Fibroblast of mammary gland (primary cell): ENCODE measurements at regions not wholly inside any gene's neighbourhood (a gene's known extent, or its start where the extent isn't known, plus 50 kb on each side); places are given as distances from the start of the nearest gene placed in this dataset.
"Not testable (repeated sequence)": the region's sequence is repeated elsewhere in the genome, so short reads cannot be mapped to it uniquely, and the experiment has no call there.

ENCODE experiments used
- DNase-seq: peaks from one replicate; pipeline ENCODE4 v3.0.0-alpha.2; 2010; ENCODE audit warnings: low read depth
- H3K4me3 ChIP-seq: 2 replicates; pipeline ENCODE4 v1.5.1; 2011; ENCODE audit warnings: low read depth, mild to moderate bottlenecking, low read length, moderate library complexity; ENCODE audit not compliant: control insufficient read depth
- TF ChIP-seq, protein P1 (sequence below): conservative IDR thresholded peaks from 2 replicates; pipeline ENCODE4 v1.5.1; 2011; ENCODE audit warnings: low read depth, low read length, inconsistent platforms; ENCODE audit not compliant: control insufficient read depth, insufficient read depth

DNA sequence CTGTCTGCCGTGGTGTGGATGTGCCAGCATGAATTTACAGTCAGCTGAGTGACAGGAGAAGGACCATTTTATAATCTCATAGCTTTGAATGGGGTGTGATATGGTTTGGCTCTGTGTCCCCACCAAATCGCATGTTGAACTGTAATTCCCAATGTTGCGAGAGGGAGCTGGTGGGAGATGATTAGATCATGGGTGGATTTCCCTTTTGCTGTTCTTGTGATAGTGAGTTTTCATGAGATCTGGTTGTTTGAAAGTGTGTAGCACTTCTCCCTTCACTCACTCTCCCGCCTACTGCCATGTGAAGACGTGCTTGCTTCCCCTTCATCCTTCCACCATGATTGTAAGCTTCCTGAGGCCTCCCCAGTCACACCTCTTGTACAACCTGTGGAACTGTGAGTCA is 111.9 kb upstream of the CHD2 start:
- no peak overlapping the region for H3K4me3 ChIP-seq
- DNase-seq: no peak
- TF ChIP-seq, protein P1, sequence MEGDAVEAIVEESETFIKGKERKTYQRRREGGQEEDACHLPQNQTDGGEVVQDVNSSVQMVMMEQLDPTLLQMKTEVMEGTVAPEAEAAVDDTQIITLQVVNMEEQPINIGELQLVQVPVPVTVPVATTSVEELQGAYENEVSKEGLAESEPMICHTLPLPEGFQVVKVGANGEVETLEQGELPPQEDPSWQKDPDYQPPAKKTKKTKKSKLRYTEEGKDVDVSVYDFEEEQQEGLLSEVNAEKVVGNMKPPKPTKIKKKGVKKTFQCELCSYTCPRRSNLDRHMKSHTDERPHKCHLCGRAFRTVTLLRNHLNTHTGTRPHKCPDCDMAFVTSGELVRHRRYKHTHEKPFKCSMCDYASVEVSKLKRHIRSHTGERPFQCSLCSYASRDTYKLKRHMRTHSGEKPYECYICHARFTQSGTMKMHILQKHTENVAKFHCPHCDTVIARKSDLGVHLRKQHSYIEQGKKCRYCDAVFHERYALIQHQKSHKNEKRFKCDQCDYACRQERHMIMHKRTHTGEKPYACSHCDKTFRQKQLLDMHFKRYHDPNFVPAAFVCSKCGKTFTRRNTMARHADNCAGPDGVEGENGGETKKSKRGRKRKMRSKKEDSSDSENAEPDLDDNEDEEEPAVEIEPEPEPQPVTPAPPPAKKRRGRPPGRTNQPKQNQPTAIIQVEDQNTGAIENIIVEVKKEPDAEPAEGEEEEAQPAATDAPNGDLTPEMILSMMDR: no peak

- not testable (repeated sequence) for DNase-seq
Measured at GRCh38 chr15:92788793-92789192, 111.3 kb upstream of the CHD2 start.

DNA sequence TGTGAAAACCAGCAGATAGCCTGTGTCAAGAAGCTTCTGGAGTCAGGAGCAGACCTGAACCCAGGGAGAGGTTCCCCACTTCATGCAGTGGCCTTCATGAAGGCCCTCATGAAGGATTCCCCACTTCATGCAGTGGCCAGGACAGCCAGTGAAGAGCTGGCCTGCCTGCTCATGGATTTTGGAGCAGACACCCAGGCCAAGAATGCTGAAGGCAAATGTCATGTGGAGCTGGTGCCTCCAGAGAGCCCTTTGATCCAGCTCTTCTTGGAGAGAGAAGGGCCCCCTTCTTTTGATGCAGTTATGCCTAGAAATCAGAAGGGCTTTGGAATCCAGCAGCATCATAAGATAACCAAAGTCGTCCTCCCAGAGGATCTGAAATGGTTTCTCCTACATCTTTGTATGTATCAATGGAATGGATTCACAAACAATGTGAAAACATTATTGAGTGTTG is 103.9 kb upstream of the CHD2 start:
- TF ChIP-seq, protein P1: no peak
- no peak for DNase-seq
- no peak overlapping the region for H3K4me3 ChIP-seq

More at GRCh38 chr15:92788793-92789192, 111.3 kb upstream of the CHD2 start:
- not testable (repeated sequence) for H3K4me3 ChIP-seq

DNA sequence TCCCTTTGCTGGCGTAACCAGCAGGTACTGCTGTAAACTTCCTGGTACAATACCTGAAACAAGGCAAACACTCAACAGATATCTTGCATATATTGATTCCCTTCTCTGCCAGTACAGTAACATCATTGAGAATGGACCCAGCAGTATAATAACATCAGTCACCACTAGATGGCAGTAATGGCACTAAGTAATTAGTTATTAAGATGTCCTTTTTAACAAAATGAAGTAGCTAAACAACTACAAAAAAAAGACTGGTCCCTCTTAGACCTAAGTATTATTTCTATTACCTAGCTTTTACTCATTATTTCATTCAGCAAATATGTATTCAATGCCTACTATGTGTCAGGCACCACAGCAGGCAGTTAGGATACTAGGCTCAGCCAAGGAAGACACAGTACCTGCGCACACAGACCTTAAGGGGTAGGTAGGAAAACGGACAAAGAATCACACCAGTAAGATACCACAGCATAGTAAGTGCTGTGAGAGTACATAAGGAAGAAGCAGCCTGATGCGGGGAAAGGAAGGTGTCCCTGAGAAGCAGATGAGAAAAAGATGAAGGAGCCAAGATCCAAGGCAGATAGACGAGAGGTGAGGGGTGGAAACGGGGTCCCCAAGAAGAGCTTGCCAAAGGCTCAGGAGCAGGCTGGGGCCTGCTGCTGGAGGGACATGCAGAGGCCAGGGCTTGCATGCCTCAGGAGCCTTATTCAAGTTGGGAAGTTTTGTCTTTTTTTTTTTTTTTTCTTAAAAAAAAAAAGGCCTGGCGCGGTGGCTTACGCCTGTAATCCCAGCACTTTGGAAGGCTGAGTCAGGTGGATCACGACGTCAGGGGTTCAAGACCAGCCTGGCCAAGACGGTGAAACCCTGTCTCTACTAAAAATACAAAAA is 102.7 kb upstream of the CHD2 start:
- peak; percentile 84 for DNase-seq
- H3K4me3 ChIP-seq: no peak overlapping the region
- TF ChIP-seq, protein P1: peak; percentile 63

GRCh38 chr15:92800013-92800412 is 100.1 kb upstream of the CHD2 start:
- TF ChIP-seq, protein P1: no peak
- no peak overlapping the region for H3K4me3 ChIP-seq
- no peak for DNase-seq

DNA sequence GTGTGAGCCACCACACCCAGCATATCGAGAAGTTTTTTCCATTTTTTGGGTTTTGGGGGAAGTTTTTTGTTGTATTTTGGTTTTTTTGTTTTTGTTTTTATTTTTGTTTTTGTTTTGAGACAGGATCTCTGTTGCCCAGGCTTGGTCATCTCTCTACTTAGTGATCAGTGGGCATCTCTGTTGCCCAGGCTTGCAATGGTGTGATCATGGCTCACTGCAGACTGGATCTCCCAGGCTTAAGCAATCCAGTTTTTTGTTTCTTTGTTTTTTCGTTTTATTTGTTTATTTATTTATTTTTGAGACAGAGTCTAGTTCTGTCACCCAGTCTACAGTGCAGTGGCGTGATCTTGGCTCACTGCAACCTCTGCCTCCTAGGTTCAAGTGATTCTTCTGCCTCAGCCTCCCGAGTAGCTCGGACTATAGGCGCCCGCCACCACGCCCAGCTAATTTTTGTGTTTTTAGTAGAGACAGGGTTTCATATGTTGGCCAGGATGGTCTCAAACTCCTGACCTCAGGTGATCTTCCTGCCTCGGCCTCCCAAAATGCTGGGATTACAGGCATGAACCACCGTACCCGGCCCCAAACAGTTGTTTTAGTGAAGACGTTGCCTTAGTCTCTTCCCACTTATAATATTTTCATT is 99.6 kb upstream of the CHD2 start:
- H3K4me3 ChIP-seq, DNase-seq: not testable (repeated sequence)

GRCh38 chr15:92801056-92801773 is 98.9 kb upstream of the CHD2 start:
- not testable (repeated sequence) for H3K4me3 ChIP-seq
- DNase-seq: peak; percentile 92
